Panc1 (cell line): ENCODE measurements at regions not wholly inside any gene's neighbourhood (a gene's known extent, or its start where the extent isn't known, plus 50 kb on each side); places are given as distances from the start of the nearest gene placed in this dataset.
"Not testable (repeated sequence)": the region's sequence is repeated elsewhere in the genome, so short reads cannot be mapped to it uniquely, and the experiment has no call there.

Experiments
- ATAC-seq: fragments of 200-7000 bp; cut with Tn5 transposase; 2 replicates; pipeline ENCODE4 v1.9.1; 2020; ENCODE audit warnings: mild to moderate bottlenecking, moderate library complexity
- BruUV-seq: library from RNA; stranded (reverse); fragments of 400-500 nt; replicated peaks from 2 replicates; lab custom pipeline; 2021; lab: Mats Ljungman, UMichigan
- CTCF ChIA-PET: fragments of 300-600 bp; sonication (Branson Sonifier 250); formaldehyde crosslinking; loops from one replicate; lab custom pipeline; 2022; ENCODE audit warnings: antibody characterized with exemption; lab: Charles Lee
- POLR2A ChIA-PET: fragments of 300-600 bp; sonication (Branson Sonifier 250); formaldehyde crosslinking; loops from one replicate; lab custom pipeline; 2022; ENCODE audit warnings: antibody characterized with exemption; lab: Charles Lee
- DNase-seq: peaks from one replicate; pipeline ENCODE4 v3.0.0-alpha.2; 2010; ENCODE audit warnings: low read depth, low spot score
- H3K27ac ChIP-seq: 2 replicates; pipeline ENCODE4 v1.5.1; 2011; ENCODE audit warnings: mild to moderate bottlenecking, low read length, inconsistent platforms
- H3K27me3 ChIP-seq: fragments of 200-500 bp; sonication (Bioruptor generic); 2 replicates; pipeline ENCODE4 v1.6.0; 2014; ENCODE audit warnings: low read length, inconsistent platforms; ENCODE audit not compliant: control insufficient read depth, insufficient read depth
- H3K36me3 ChIP-seq: fragments of 200-500 bp; sonication (Bioruptor generic); 2 replicates; pipeline ENCODE4 v1.5.1; 2014; ENCODE audit warnings: inconsistent platforms, mild to moderate bottlenecking, low read length, moderate library complexity; ENCODE audit not compliant: control insufficient read depth, insufficient read depth
- H3K4me1 ChIP-seq: 2 replicates; pipeline ENCODE4 v1.5.1; 2011; ENCODE audit warnings: inconsistent platforms, mild to moderate bottlenecking, low read length, moderate library complexity; ENCODE audit not compliant: control insufficient read depth, insufficient read depth
- H3K4me3 ChIP-seq, 2 experiments: 2 replicates each; pipeline ENCODE4 v1.5.1; 2011 to 2012; ENCODE audit warnings: low read depth in 2 of 2, low read length in 2 of 2, mild to moderate bottlenecking in 2 of 2, inconsistent platforms in 1 of 2, moderate library complexity in 1 of 2
- H3K9me3 ChIP-seq: fragments of 200-500 bp; sonication (Bioruptor generic); 2 replicates; pipeline ENCODE4 v1.5.1; 2014; ENCODE audit warnings: low read depth, mild to moderate bottlenecking, inconsistent platforms, low read length, moderate library complexity; ENCODE audit not compliant: control insufficient read depth, insufficient read depth
- CTCF ChIP-seq: fragments of 450-650 bp; IDR thresholded peaks from 2 replicates; pipeline ENCODE4 v1.5.1; 2017; ENCODE audit warnings: mild to moderate bottlenecking
- POLR2AphosphoS5 ChIP-seq: IDR thresholded peaks from 2 replicates; pipeline ENCODE4 v1.6.1; 2012; ENCODE audit warnings: mild to moderate bottlenecking, low read depth, low read length, moderate library complexity
- REST ChIP-seq, 2 experiments: IDR thresholded peaks; 2 replicates each; pipeline ENCODE4 v1.6.1; 2011 to 2012; ENCODE audit warnings: low read depth in 2 of 2, control low read depth in 1 of 2, low read length in 1 of 2, mild to moderate bottlenecking in 1 of 2, moderate library complexity in 1 of 2; ENCODE audit not compliant: insufficient read depth in 1 of 2
- SIN3A ChIP-seq: IDR thresholded peaks from 2 replicates; pipeline ENCODE4 v1.6.1; 2012; ENCODE audit warnings: low read depth, mild to moderate bottlenecking, low read length, moderate library complexity, borderline replicate concordance; ENCODE audit not compliant: insufficient read depth
- TCF7L2 ChIP-seq: IDR thresholded peaks from 2 replicates; pipeline ENCODE4 v1.6.1; 2011; ENCODE audit warnings: mild to moderate bottlenecking, low read depth, low read length, inconsistent platforms
- in situ Hi-C: cut with HindIII; loops from 2 replicates; pipeline ENCODE4 v1.10.0; 2016; ENCODE audit warnings: low sequenced_read_pairs, low pct_unique_long_range_greater_than_20kb
- intact Hi-C: fragments of 100-400 bp; cut with micrococcal nuclease; formaldehyde crosslinking; loops from one replicate; pipeline ENCODE4 v1.10.0; 2022; ENCODE audit not compliant: unreplicated experiment

GRCh38 chr3:154842536-154842935 lies 237.6 kb upstream of the MME start:
- CTCF ChIA-PET = no interaction called here
- intact Hi-C loops = no loop called here

DNA sequence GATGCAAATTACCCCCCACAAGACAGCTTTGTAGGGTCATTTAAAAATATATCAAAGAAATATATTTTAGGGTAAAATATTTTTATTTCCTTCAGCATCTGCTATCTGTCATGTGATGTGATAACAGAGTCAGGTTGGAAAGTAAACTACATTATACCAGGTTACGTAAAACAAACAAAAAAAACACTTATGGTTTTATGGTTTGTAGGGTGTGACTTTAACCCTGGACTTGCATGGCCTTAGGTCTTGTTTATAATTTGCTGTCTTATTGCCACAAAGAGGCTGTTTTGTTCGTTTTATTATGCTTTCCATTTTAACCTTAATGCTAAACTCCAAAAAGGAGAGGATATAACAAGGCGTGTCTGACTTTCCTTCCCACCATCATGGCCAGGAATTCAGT lies 244.5 kb upstream of the MME start:
- BruUV-seq = no TSS peak
- H3K27me3 ChIP-seq = no peaks in the 10 kb centered on the region
- no peak for TF ChIP-seq POLR2AphosphoS5
- no peak for TF ChIP-seq CTCF
- no peak for TF ChIP-seq REST (IDR thresholded peaks at IDR 0.05; ENCODE audit: insufficient read depth in 1 of 2, low read depth in 2 of 2, low read length in 1 of 2)
- no peak for TF ChIP-seq SIN3A
- no peak for TF ChIP-seq TCF7L2
- no peak for DNase-seq
- no peak overlapping the region for H3K4me3 ChIP-seq
- ChIA-PET CTCF (no interaction called here), POLR2A (no interaction called here)
- no peaks in the 10 kb centered on the region for H3K36me3 ChIP-seq
- no peaks in the 10 kb centered on the region; the same call in 1 of the 2 replicates for H3K9me3 ChIP-seq
- in situ Hi-C loops (no loop called here), intact Hi-C loops (no loop called here)
- ATAC-seq = no peak
- no peak overlapping the region for H3K27ac ChIP-seq
- no peaks in the 10 kb centered on the region for H3K4me1 ChIP-seq

More at GRCh38 chr3:154842536-154842935, 237.6 kb upstream of the MME start:
- Histone ChIP-seq H3K4me1 (no peaks in the 10 kb centered on the region), H3K4me3 (no peak overlapping the region), H3K36me3 (no peaks in the 10 kb centered on the region), H3K27ac (no peak overlapping the region), H3K27me3 (no peaks in the 10 kb centered on the region), H3K9me3 (no peaks in the 10 kb centered on the region; the same call in 1 of the 2 replicates)
- no peak for TF ChIP-seq REST (IDR thresholded peaks at IDR 0.05; ENCODE audit: insufficient read depth in 1 of 2, low read depth in 2 of 2, low read length in 1 of 2)
- no peak for TF ChIP-seq CTCF
- no peak for TF ChIP-seq SIN3A
- TF ChIP-seq TCF7L2 = no peak
- TF ChIP-seq POLR2AphosphoS5 = no peak
- no TSS peak for BruUV-seq
- POLR2A ChIA-PET = no interaction called here
- in situ Hi-C loops = no loop called here
- DNase-seq (no peak), ATAC-seq (no peak)

GRCh38 chr3:154834831-154835230 lies 245.3 kb upstream of the MME start:
- ATAC-seq, H3K4me3 ChIP-seq, H3K4me1 ChIP-seq, POLR2A ChIA-PET, H3K27me3 ChIP-seq, CTCF ChIA-PET, in situ Hi-C loops, H3K36me3 ChIP-seq, BruUV-seq, H3K27ac ChIP-seq, DNase-seq, intact Hi-C loops, H3K9me3 ChIP-seq: not testable (repeated sequence)
